ENCODE measurements at regions not wholly inside any gene's neighbourhood (a gene's known extent, or its start where the extent isn't known, plus 50 kb on each side); places are given as distances from the start of the nearest gene placed in this dataset.

DNA sequence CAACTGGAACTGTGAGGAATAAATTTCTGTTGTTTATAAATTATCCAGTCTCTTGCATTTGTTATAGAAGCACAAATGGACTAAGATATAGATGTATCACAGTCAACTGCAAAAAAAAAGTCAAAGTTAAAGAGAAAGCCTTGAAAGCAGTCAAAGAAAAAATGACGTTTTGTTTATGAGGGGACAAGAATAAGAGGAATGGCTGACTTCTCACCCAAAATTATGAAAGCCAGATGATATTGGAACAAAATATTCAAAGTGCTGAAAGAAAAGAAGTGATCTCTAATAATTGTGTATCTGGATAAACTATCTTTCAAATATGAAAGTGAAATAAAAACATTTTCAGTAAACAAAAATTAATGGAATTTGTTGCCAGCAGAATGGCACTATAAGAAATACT lies 171.8 kb upstream of the IGF1R start:
- Histone ChIP-seq H3F3A (ENCODE audit: insufficient read depth) (no peaks in the 10 kb centered on the region), H3K36me3 (ENCODE audit: low read depth) (no peaks in the 10 kb centered on the region), H3K9me3 (ENCODE audit: low read depth) (no peaks in the 10 kb centered on the region), H3K27ac (no peak overlapping the region), H3K4me2 (ENCODE audit: unreplicated experiment) (no peak overlapping the region), H4K20me1 (ENCODE audit: insufficient read depth) (no peaks in the 10 kb centered on the region), H3K9me2 (ENCODE audit: insufficient read depth) (no peaks in the 10 kb centered on the region), H3K9ac (no peak overlapping the region), H3K4me1 (ENCODE audit: insufficient read depth) (no peaks in the 10 kb centered on the region), H3K4me3 (no peak overlapping the region), H3K27me3 (replicated peaks; ENCODE audit: insufficient read depth) (no peaks in the 10 kb centered on the region), H2AFZ (no peak overlapping the region), H3K79me2 (ENCODE audit: insufficient read depth) (no peaks in the 10 kb centered on the region)
- in situ Hi-C loops (cut with MboI) = no loop called here
- DNase-seq = no peak
- 0 to 11% methylated on average over 1 of the region's 1 CpG for WGBS, 2 experiments (ENCODE audit: low coverage in 1 of 2, low lambda C conversion rate in 2 of 2, missing lambda C conversion rate in 2 of 2)
- TF ChIP-seq EZH2 (IDR thresholded peaks at IDR 0.05; ENCODE audit: insufficient read depth, poor library complexity, severe bottlenecking) (no peak), EZH2phosphoT487 (IDR thresholded peaks at IDR 0.05; ENCODE audit: insufficient read depth, low read depth) (no peak)

DNA sequence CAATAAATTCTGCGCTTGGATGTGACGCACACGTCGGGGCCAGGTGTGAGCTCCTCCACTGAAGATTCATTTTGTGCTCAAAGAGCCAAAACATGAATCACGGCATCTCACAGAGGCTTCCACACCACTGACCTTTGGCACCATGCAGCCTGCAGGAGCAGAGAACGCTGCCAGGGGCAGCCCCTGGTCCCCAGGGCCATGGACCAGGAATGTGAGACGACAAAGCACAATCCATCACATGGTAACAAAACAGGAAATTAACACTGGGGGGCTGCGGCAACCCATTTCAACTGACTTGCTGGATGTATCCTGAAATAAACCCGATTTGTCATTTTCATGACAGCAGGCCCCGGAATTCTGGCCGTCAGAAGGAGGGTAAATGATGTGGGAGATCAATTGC lies 167.5 kb upstream of the IGF1R start:
- Histone ChIP-seq H4K20me1 (ENCODE audit: insufficient read depth) (no peaks in the 10 kb centered on the region), H3K79me2 (ENCODE audit: insufficient read depth) (no peaks in the 10 kb centered on the region), H3K36me3 (ENCODE audit: low read depth) (no peaks in the 10 kb centered on the region), H3K27me3 (replicated peaks; ENCODE audit: insufficient read depth) (no peaks in the 10 kb centered on the region), H3K9ac (no peak overlapping the region), H3K4me3 (no peak overlapping the region), H3F3A (ENCODE audit: insufficient read depth) (no peaks in the 10 kb centered on the region), H3K9me3 (ENCODE audit: low read depth) (no peaks in the 10 kb centered on the region), H3K4me1 (ENCODE audit: insufficient read depth) (no peaks in the 10 kb centered on the region), H2AFZ (no peak overlapping the region), H3K27ac (no peak overlapping the region), H3K9me2 (ENCODE audit: insufficient read depth) (no peaks in the 10 kb centered on the region), H3K4me2 (ENCODE audit: unreplicated experiment) (no peak overlapping the region)
- in situ Hi-C loops (cut with MboI) = no loop called here
- no peak for TF ChIP-seq EZH2 (IDR thresholded peaks at IDR 0.05; ENCODE audit: insufficient read depth, poor library complexity, severe bottlenecking)
- no peak for TF ChIP-seq EZH2phosphoT487 (IDR thresholded peaks at IDR 0.05; ENCODE audit: insufficient read depth, low read depth)
- DNase-seq = no peak
- whole genome bisulfite sequencing, 2 experiments (ENCODE audit: low coverage in 1 of 2, low lambda C conversion rate in 2 of 2, missing lambda C conversion rate in 2 of 2) = 67% methylated on average over 11 of the region's 11 CpGs

DNA sequence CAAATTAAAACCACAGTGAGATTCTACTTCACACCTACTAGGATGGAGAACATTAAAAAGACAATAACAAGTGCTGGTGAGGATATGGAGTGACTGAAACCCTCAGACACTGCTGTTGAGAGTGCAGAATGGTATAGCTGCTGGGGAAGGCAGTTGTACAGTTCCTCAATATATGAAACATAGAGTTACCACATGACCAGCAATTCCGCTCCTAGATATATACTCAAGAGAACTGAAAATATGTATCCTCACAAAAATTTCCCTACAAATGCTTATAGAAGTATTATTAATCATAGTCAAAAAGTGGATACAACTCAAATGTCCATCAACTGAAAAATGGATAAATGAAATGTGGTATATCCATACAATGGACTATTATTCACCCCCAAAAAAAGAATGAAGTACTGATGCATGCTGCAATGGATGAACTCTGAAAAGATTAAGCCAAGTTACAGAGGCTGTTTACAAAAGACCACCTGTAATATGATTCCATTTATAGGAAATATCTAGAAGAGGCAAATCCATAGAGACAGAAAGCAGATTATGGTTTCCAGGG lies 164.7 kb upstream of the IGF1R start:
- Histone ChIP-seq H3K4me2 (ENCODE audit: unreplicated experiment) (no peak overlapping the region), H3F3A (ENCODE audit: insufficient read depth) (no peaks in the 10 kb centered on the region), H3K9me2 (ENCODE audit: insufficient read depth) (no peaks in the 10 kb centered on the region), H3K4me1 (ENCODE audit: insufficient read depth) (no peaks in the 10 kb centered on the region), H2AFZ (no peak overlapping the region), H3K79me2 (ENCODE audit: insufficient read depth) (no peaks in the 10 kb centered on the region), H3K27me3 (replicated peaks; ENCODE audit: insufficient read depth) (no peaks in the 10 kb centered on the region), H3K36me3 (ENCODE audit: low read depth) (no peaks in the 10 kb centered on the region), H4K20me1 (ENCODE audit: insufficient read depth) (no peaks in the 10 kb centered on the region), H3K4me3 (no peak overlapping the region), H3K9me3 (ENCODE audit: low read depth) (no peaks in the 10 kb centered on the region), H3K27ac (no peak overlapping the region), H3K9ac (no peak overlapping the region)
- WGBS, 2 experiments (ENCODE audit: low coverage in 1 of 2, low lambda C conversion rate in 2 of 2, missing lambda C conversion rate in 2 of 2) = 50 to 53% methylated on average over 1 of the region's 1 CpG
- TF ChIP-seq EZH2phosphoT487 (IDR thresholded peaks at IDR 0.05; ENCODE audit: insufficient read depth, low read depth) (no peak), EZH2 (IDR thresholded peaks at IDR 0.05; ENCODE audit: insufficient read depth, poor library complexity, severe bottlenecking) (no peak)
- no peak for DNase-seq
- in situ Hi-C loops (cut with MboI) = no loop called here

DNA sequence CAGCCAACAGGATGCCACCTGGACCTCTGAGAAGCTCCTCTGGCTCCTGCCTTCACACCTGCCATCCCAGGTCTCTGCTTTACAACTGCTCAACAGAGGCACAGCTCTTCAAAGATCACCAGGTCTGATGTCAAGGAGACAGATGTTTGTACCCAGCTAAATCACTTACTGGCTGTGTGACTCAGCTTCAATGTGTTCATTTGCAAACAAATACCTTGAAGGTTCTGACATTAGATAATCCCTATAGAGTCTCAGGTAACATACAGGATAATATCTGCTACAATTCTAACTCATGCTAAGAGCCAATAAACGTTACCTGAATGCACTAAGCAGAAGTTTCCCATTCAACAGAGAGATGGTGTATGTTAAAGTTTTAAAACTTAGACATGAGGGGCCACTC lies 163.4 kb upstream of the IGF1R start:
- Histone ChIP-seq H4K20me1 (ENCODE audit: insufficient read depth) (no peaks in the 10 kb centered on the region), H3K4me1 (ENCODE audit: insufficient read depth) (no peaks in the 10 kb centered on the region), H3K27ac (no peak overlapping the region), H3K4me3 (no peak overlapping the region), H3K27me3 (replicated peaks; ENCODE audit: insufficient read depth) (no peaks in the 10 kb centered on the region), H3K9me3 (ENCODE audit: low read depth) (no peaks in the 10 kb centered on the region), H2AFZ (no peak overlapping the region), H3K9me2 (ENCODE audit: insufficient read depth) (no peaks in the 10 kb centered on the region), H3K36me3 (ENCODE audit: low read depth) (no peaks in the 10 kb centered on the region), H3K4me2 (ENCODE audit: unreplicated experiment) (no peak overlapping the region), H3K9ac (no peak overlapping the region), H3K79me2 (ENCODE audit: insufficient read depth) (no peaks in the 10 kb centered on the region), H3F3A (ENCODE audit: insufficient read depth) (no peaks in the 10 kb centered on the region)
- in situ Hi-C loops (cut with MboI) = no loop called here
- TF ChIP-seq EZH2phosphoT487 (IDR thresholded peaks at IDR 0.05; ENCODE audit: insufficient read depth, low read depth) = no peak
- TF ChIP-seq EZH2 (IDR thresholded peaks at IDR 0.05; ENCODE audit: insufficient read depth, poor library complexity, severe bottlenecking) = no peak
- no peak for DNase-seq
- WGBS, 2 experiments (ENCODE audit: low coverage in 1 of 2, low lambda C conversion rate in 2 of 2, missing lambda C conversion rate in 2 of 2) = 4 to 18% methylated on average over 1 of the region's 1 CpG

DNA sequence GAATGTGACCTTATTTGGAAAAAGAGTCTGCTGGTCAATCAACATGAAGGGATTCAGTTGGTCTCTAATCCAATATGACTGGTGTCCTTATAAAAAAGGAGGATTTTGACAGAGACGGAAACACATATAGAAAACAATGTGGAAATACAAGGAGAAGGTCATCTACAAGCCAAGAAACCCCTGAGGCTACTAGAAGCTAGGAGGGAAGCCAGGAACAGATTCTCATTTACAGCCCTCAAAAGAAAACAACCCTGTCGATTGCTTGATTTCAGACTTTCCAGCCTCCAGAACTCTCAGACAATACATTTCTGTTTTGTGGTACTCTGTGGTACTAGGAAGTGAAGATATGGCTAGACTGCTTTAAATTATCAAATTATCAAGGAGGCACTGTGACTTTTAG lies 162.9 kb upstream of the IGF1R start:
- in situ Hi-C loops (cut with MboI) = no loop called here
- DNase-seq = no peak
- TF ChIP-seq EZH2 (IDR thresholded peaks at IDR 0.05; ENCODE audit: insufficient read depth, poor library complexity, severe bottlenecking) (no peak), EZH2phosphoT487 (IDR thresholded peaks at IDR 0.05; ENCODE audit: insufficient read depth, low read depth) (no peak)
- no peaks in the 10 kb centered on the region for H3K9me2 ChIP-seq (ENCODE audit: insufficient read depth)
- no peak overlapping the region for H3K9ac ChIP-seq
- no peak overlapping the region for H3K4me3 ChIP-seq
- H3K79me2 ChIP-seq (ENCODE audit: insufficient read depth) = no peaks in the 10 kb centered on the region
- no peak overlapping the region for H3K4me2 ChIP-seq (ENCODE audit: unreplicated experiment)
- WGBS, 2 experiments (ENCODE audit: low coverage in 1 of 2, low lambda C conversion rate in 2 of 2, missing lambda C conversion rate in 2 of 2) = 17 to 30% methylated on average over 2 of the region's 2 CpGs
- H3K27ac ChIP-seq = no peak overlapping the region
- no peaks in the 10 kb centered on the region for H3K9me3 ChIP-seq (ENCODE audit: low read depth)
- no peaks in the 10 kb centered on the region for H3K36me3 ChIP-seq (ENCODE audit: low read depth)
- no peaks in the 10 kb centered on the region for H3K4me1 ChIP-seq (ENCODE audit: insufficient read depth)
- no peak overlapping the region for H2AFZ ChIP-seq
- no peaks in the 10 kb centered on the region for H3K27me3 ChIP-seq (replicated peaks; ENCODE audit: insufficient read depth)
- H4K20me1 ChIP-seq (ENCODE audit: insufficient read depth) = no peaks in the 10 kb centered on the region
- no peaks in the 10 kb centered on the region for H3F3A ChIP-seq (ENCODE audit: insufficient read depth)
